IMR-90 (cell line): ENCODE measurements at regions not wholly inside any gene's neighbourhood (a gene's known extent, or its start where the extent isn't known, plus 50 kb on each side); places are given as distances from the start of the nearest gene placed in this dataset.

ENCODE experiments used
- ATAC-seq: fragments of 200-7000 bp; cut with Tn5 transposase; 2 replicates; pipeline ENCODE4 v1.9.1; 2020; ENCODE audit warnings: low read depth, mild to moderate bottlenecking, moderate library complexity
- BruUV-seq: library from RNA; stranded (reverse); fragments of 400-500 nt; replicated peaks from 2 replicates; lab custom pipeline; 2021; lab: Mats Ljungman, UMichigan
- CTCF ChIA-PET: fragments of 300-600 bp; formaldehyde crosslinking; extraction: SDS; loops from one replicate; lab custom pipeline; 2021; ENCODE audit warnings: antibody characterized with exemption; lab: Yijun Ruan, JAX
- POLR2A ChIA-PET: fragments of 300-600 bp; sonication (Branson Sonifier 250); formaldehyde crosslinking; loops from one replicate; lab custom pipeline; 2022; ENCODE audit warnings: antibody characterized with exemption; ENCODE audit not compliant: unreplicated experiment; lab: Charles Lee
- DNase-seq: peaks from one replicate; pipeline ENCODE4 v3.0.0; 2013
- H2AFZ ChIP-seq: replicated peaks from 2 replicates; pipeline ENCODE3; 2013; ENCODE audit warnings: low read length, mild to moderate bottlenecking; ENCODE audit not compliant: poor library complexity
- H2AK5ac ChIP-seq: 2 replicates; pipeline ENCODE4 v1.6.1; 2013; ENCODE audit warnings: low read depth, low read length, inconsistent platforms
- H2AK9ac ChIP-seq: replicated peaks from 2 replicates; pipeline ENCODE3; 2013; ENCODE audit warnings: mild to moderate bottlenecking, low read depth, low read length, moderate library complexity; ENCODE audit not compliant: poor library complexity
- H2BK120ac ChIP-seq: 2 replicates; pipeline ENCODE4 v1.6.1; 2013; ENCODE audit warnings: low read depth, low read length, inconsistent platforms
- H2BK15ac ChIP-seq: 3 replicates; pipeline ENCODE4 v1.6.1; 2013; ENCODE audit warnings: low read depth, low read length, inconsistent platforms
- H2BK20ac ChIP-seq: 2 replicates; pipeline ENCODE4 v1.6.1; 2013; ENCODE audit warnings: low read depth, mild to moderate bottlenecking, inconsistent platforms, low read length, moderate library complexity
- H2BK5ac ChIP-seq: 2 replicates; pipeline ENCODE4 v1.6.1; 2013; ENCODE audit warnings: mild to moderate bottlenecking, low read depth, low read length, inconsistent platforms; ENCODE audit not compliant: poor library complexity, severe bottlenecking
- H3K14ac ChIP-seq: replicated peaks from 2 replicates; pipeline ENCODE4 v1.6.1; 2013; ENCODE audit warnings: low read depth, low read length, inconsistent platforms
- H3K18ac ChIP-seq: 2 replicates; pipeline ENCODE4 v1.6.1; 2013; ENCODE audit warnings: low read depth, low read length, control low read depth
- H3K23ac ChIP-seq: 2 replicates; pipeline ENCODE4 v1.6.1; 2013; ENCODE audit warnings: low read depth, low read length, inconsistent platforms
- H3K27ac ChIP-seq: 2 replicates; pipeline ENCODE4 v1.5.1; 2013; ENCODE audit warnings: mild to moderate bottlenecking, control low read depth, low read length; ENCODE audit not compliant: insufficient read depth
- H3K27me3 ChIP-seq: 2 replicates; pipeline ENCODE4 v1.6.1; 2013; ENCODE audit warnings: low read length; ENCODE audit not compliant: control insufficient read depth, insufficient read depth
- H3K36me3 ChIP-seq: 2 replicates; pipeline ENCODE4 v1.6.1; 2013; ENCODE audit warnings: low read length, mixed read lengths; ENCODE audit not compliant: control insufficient read depth, insufficient read depth
- H3K4ac ChIP-seq: 2 replicates; pipeline ENCODE4 v1.6.1; 2013; ENCODE audit warnings: low read depth, low read length, inconsistent platforms
- H3K4me1 ChIP-seq: 2 replicates; pipeline ENCODE4 v1.6.1; 2013; ENCODE audit warnings: low read length, mixed read lengths; ENCODE audit not compliant: control insufficient read depth, insufficient read depth
- H3K4me2 ChIP-seq: 2 replicates; pipeline ENCODE4 v1.6.1; 2013; ENCODE audit warnings: low read depth, mild to moderate bottlenecking, control low read depth, low read length, moderate library complexity
- H3K4me3 ChIP-seq: 2 replicates; pipeline ENCODE4 v1.5.1; 2013; ENCODE audit warnings: low read depth, mild to moderate bottlenecking, control low read depth, low read length, moderate library complexity; ENCODE audit not compliant: insufficient read depth
- H3K56ac ChIP-seq: 2 replicates; pipeline ENCODE4 v1.6.1; 2013; ENCODE audit warnings: low read length, inconsistent platforms; ENCODE audit not compliant: insufficient read depth; ENCODE audit errors: extremely low read depth
- H3K79me1 ChIP-seq, 2 experiments: 2 replicates each; pipeline ENCODE4 v1.6.1; 2013; ENCODE audit warnings: low read length in 2 of 2, inconsistent platforms in 1 of 2, low read depth in 1 of 2
- H3K9ac ChIP-seq: 2 replicates; pipeline ENCODE4 v1.6.1; 2013; ENCODE audit warnings: low read depth, low read length, control low read depth
- H3K9me1 ChIP-seq: 2 replicates; pipeline ENCODE4 v1.6.1; 2013; ENCODE audit warnings: low read length, inconsistent platforms; ENCODE audit not compliant: insufficient read depth
- H3K9me3 ChIP-seq: 2 replicates; pipeline ENCODE4 v1.6.1; 2013; ENCODE audit warnings: low read length; ENCODE audit not compliant: control insufficient read depth, insufficient read depth
- H4K20me1 ChIP-seq: 2 replicates; pipeline ENCODE4 v1.6.1; 2013; ENCODE audit warnings: low read length, inconsistent platforms; ENCODE audit not compliant: insufficient read depth
- H4K5ac ChIP-seq: 2 replicates; pipeline ENCODE4 v1.6.1; 2013; ENCODE audit warnings: mild to moderate bottlenecking, low read depth, low read length, control low read depth
- H4K8ac ChIP-seq, 2 experiments: 2 replicates each; pipeline ENCODE4 v1.6.1; 2013; ENCODE audit warnings: low read depth in 2 of 2, low read length in 2 of 2, control low read depth in 1 of 2, inconsistent platforms in 1 of 2
- H4K91ac ChIP-seq: 2 replicates; pipeline ENCODE4 v1.6.1; 2013; ENCODE audit warnings: low read depth, low read length, inconsistent platforms; ENCODE audit not compliant: insufficient read depth
- CEBPB ChIP-seq: IDR thresholded peaks from 2 replicates; pipeline ENCODE4 v1.6.1; 2012; ENCODE audit warnings: low read depth, low read length, improper control_type of control experiment
- POLR2A ChIP-seq: IDR thresholded peaks from 2 replicates; pipeline ENCODE4 v1.6.1; 2012; ENCODE audit warnings: mild to moderate bottlenecking, low read depth, low read length
- WGBS, 2 experiments: methylation state at CpG; one replicate each; pipeline versions ENCODE4 v1.1.5 to v1.1.7; 2013; ENCODE audit warnings: missing lambda C conversion rate in 2 of 2; ENCODE audit not compliant: insufficient read length in 1 of 2; ENCODE audit errors: extremely low coverage in 2 of 2; 5-methylcytosine and 5-hydroxymethylcytosine counted together
- dilution Hi-C: fragments of 300-500 bp; cut with HindIII; formaldehyde crosslinking; loops from one replicate; pipeline ENCODE4 v1.14.3; 2018; ENCODE audit warnings: low sequenced_read_pairs; ENCODE audit not compliant: unreplicated experiment
- in situ Hi-C: fragments of 300-500 bp; cut with MboI; formaldehyde crosslinking; loops from 3 replicates; pipeline ENCODE4 v1.14.3; 2019; ENCODE audit warnings: low sequenced_read_pairs, inconsistent platforms, mixed read lengths
- intact Hi-C: fragments of 100-400 bp; cut with micrococcal nuclease; formaldehyde crosslinking; loops from 2 replicates; pipeline ENCODE4 v1.10.0; 2022

GRCh38 chr18:28425886-28426285 lies 249.0 kb upstream of the CDH2 start:
- intact Hi-C loops = no loop called here
- ChIA-PET POLR2A (no interaction called here), CTCF (interaction anchor here (0.6 kb wide), 1 partner anchor 735 kb away, joined by 3 read pairs; no protein-coding TSS in a partner anchor)
- no peak overlapping the region for H3K27ac ChIP-seq
- no peak overlapping the region for H2AK5ac ChIP-seq
- no peak overlapping the region for H4K91ac ChIP-seq
- no peak for ATAC-seq
- no peak overlapping the region for H2BK20ac ChIP-seq
- H4K8ac ChIP-seq = no peak overlapping the region
- H3K79me1 ChIP-seq = no peaks in the 10 kb centered on the region
- H3K4me2 ChIP-seq = no peak overlapping the region
- no peak overlapping the region for H3K14ac ChIP-seq
- dilution Hi-C loops = no loop called here
- no peak for DNase-seq
- H3K9me3 ChIP-seq = peaks cover 2% of the 10 kb centered on the region; the same call in 1 of the 2 replicates
- no peak overlapping the region for H3K23ac ChIP-seq
- no peaks in the 10 kb centered on the region for H3K27me3 ChIP-seq
- no peak overlapping the region for H4K5ac ChIP-seq
- H2BK15ac ChIP-seq = no peak overlapping the region
- H3K4me1 ChIP-seq = no peaks in the 10 kb centered on the region
- no TSS peak for BruUV-seq
- no CpG with 5 or more reads among the region's 5 CpGs for WGBS, 2 experiments
- H2AK9ac ChIP-seq = no peak overlapping the region
- H3K56ac ChIP-seq = no peak overlapping the region
- no peaks in the 10 kb centered on the region for H4K20me1 ChIP-seq
- no peak overlapping the region for H2AFZ ChIP-seq
- no peak overlapping the region for H3K18ac ChIP-seq
- TF ChIP-seq CEBPB (no peak), POLR2A (no peak)
- no peak overlapping the region for H2BK120ac ChIP-seq
- H2BK5ac ChIP-seq = no peak overlapping the region
- H3K4me3 ChIP-seq = no peak overlapping the region
- no peak overlapping the region for H3K9ac ChIP-seq
- H3K4ac ChIP-seq = no peak overlapping the region
- H3K9me1 ChIP-seq = no peaks in the 10 kb centered on the region
- H3K36me3 ChIP-seq = no peaks in the 10 kb centered on the region
- in situ Hi-C loops = no loop called here
